Breast epithelium (tissue), 4 donors: ENCODE measurements at regions not wholly inside any gene's neighbourhood (a gene's known extent, or its start where the extent isn't known, plus 50 kb on each side); places are given as distances from the start of the nearest gene placed in this dataset.

Source experiments
- DNase-seq, 2 donors: peaks; one replicate each; pipeline ENCODE4 v3.0.0-alpha.2; 2019; ENCODE audit warnings: low spot score in 2 of 2
- H3K27ac ChIP-seq, 2 donors: fragments of 200-600 bp; sonication (generic) in 1 of 2; one replicate each; pipeline ENCODE4 v1.5.1; 2016 to 2019; ENCODE audit warnings: mild to moderate bottlenecking in 1 of 2
- H3K27me3 ChIP-seq, 2 donors: fragments of 200-600 bp; sonication (generic) in 1 of 2; one replicate each; pipeline versions ENCODE4 v1.5.1 to v1.6.0; 2017 to 2019; ENCODE audit warnings: control low read depth in 1 of 2, mild to moderate bottlenecking in 1 of 2
- H3K36me3 ChIP-seq: fragments of 200-600 bp; one replicate; pipeline ENCODE4 v1.5.1; 2019
- H3K4me1 ChIP-seq, 2 donors: fragments of 200-600 bp; sonication (generic); one replicate each; pipeline ENCODE4 v1.5.1; 2016 to 2019; ENCODE audit warnings: control low read depth in 1 of 2
- H3K4me3 ChIP-seq, 3 donors: fragments of 200-600 bp; sonication (generic); 1 replicate in 2 of 3; 2 replicates in 1 of 3; pipeline ENCODE4 v1.5.1; 2016 to 2019; ENCODE audit warnings: mild to moderate bottlenecking in 3 of 3, moderate library complexity in 2 of 3
- H3K9me3 ChIP-seq, 2 donors: fragments of 200-600 bp; sonication (generic) in 1 of 2; one replicate each; pipeline ENCODE4 v1.5.1; 2016 to 2019; ENCODE audit warnings: control low read depth in 1 of 2
- CTCF ChIP-seq, 3 donors: fragments of 450-650 bp; IDR thresholded peaks; one replicate each; pipeline ENCODE4 v1.5.1; 2016 to 2017; ENCODE audit warnings: antibody characterized with exemption in 3 of 3, mild to moderate bottlenecking in 3 of 3, moderate library complexity in 3 of 3
- POLR2A ChIP-seq: fragments of 450-650 bp; IDR thresholded peaks from one replicate; pipeline ENCODE4 v1.6.1; 2016; ENCODE audit warnings: antibody characterized with exemption, mild to moderate bottlenecking, moderate library complexity
- POLR2AphosphoS5 ChIP-seq, 3 donors: sonication (generic); formaldehyde crosslinking; IDR thresholded peaks; one replicate each; pipeline ENCODE4 v1.6.1; 2017; ENCODE audit warnings: antibody characterized with exemption in 3 of 3
- intact Hi-C: fragments of 100-400 bp; cut with DNase I; formaldehyde crosslinking; loops from one replicate; pipeline ENCODE4 v1.15.1; 2023; ENCODE audit warnings: low total_unique reads

GRCh38 chr9:88927510-88927909 is 63.8 kb upstream of the S1PR3 start:
- Histone ChIP-seq H3K27me3 (no peaks in the 10 kb centered on the region), H3K27ac (no peak overlapping the region), H3K4me3 (no peak overlapping the region), H3K36me3 (no peaks in the 10 kb centered on the region), H3K4me1 (no peaks in the 10 kb centered on the region), H3K9me3 (no peaks in the 10 kb centered on the region)
- TF ChIP-seq POLR2AphosphoS5 (IDR thresholded peaks at IDR 0.05) (no peak), CTCF (IDR thresholded peaks at IDR 0.05) (no peak), POLR2A (no peak)
- no peak for DNase-seq
- intact Hi-C loops = no loop called here

GRCh38 chr9:88930716-88931115 is 60.6 kb upstream of the S1PR3 start:
- intact Hi-C loops = no loop called here
- TF ChIP-seq CTCF (IDR thresholded peaks at IDR 0.05) (no peak), POLR2AphosphoS5 (IDR thresholded peaks at IDR 0.05) (no peak), POLR2A (no peak)

GRCh38 chr9:88932766-88933165 is 58.5 kb upstream of the S1PR3 start:
- Histone ChIP-seq H3K27ac (no peak overlapping the region), H3K4me3 (no peak overlapping the region), H3K9me3 (no peaks in the 10 kb centered on the region), H3K4me1 (no peaks in the 10 kb centered on the region), H3K27me3 (no peaks in the 10 kb centered on the region), H3K36me3 (no peaks in the 10 kb centered on the region)
- TF ChIP-seq POLR2AphosphoS5 (IDR thresholded peaks at IDR 0.05) (no peak), POLR2A (no peak), CTCF (IDR thresholded peaks at IDR 0.05) (no peak)
- intact Hi-C loops = no loop called here
- peak in 1 of 2 donors; percentile 51 for DNase-seq

More at GRCh38 chr9:88930716-88931115, 60.6 kb upstream of the S1PR3 start:
- Histone ChIP-seq H3K27ac (no peak overlapping the region), H3K9me3 (no peaks in the 10 kb centered on the region), H3K36me3 (no peaks in the 10 kb centered on the region), H3K4me3 (no peak overlapping the region), H3K4me1 (no peaks in the 10 kb centered on the region), H3K27me3 (no peaks in the 10 kb centered on the region)
- no peak for DNase-seq

GRCh38 chr9:88933607-88934379 is 57.5 kb upstream of the S1PR3 start:
- TF ChIP-seq POLR2AphosphoS5 (IDR thresholded peaks at IDR 0.05) (no peak), CTCF (IDR thresholded peaks at IDR 0.05) (no peak), POLR2A (no peak)
- H3K9me3 ChIP-seq = no peaks in the 10 kb centered on the region
- no peak overlapping the region for H3K4me3 ChIP-seq
- no peak for DNase-seq
- H3K27me3 ChIP-seq = no peaks in the 10 kb centered on the region
- H3K4me1 ChIP-seq = no peaks in the 10 kb centered on the region
- H3K36me3 ChIP-seq = no peaks in the 10 kb centered on the region
- H3K27ac ChIP-seq = no peak overlapping the region
- intact Hi-C loops = no loop called here

GRCh38 chr9:88934876-88935535 is 56.3 kb upstream of the S1PR3 start:
- no peak overlapping the region for H3K27ac ChIP-seq
- H3K4me1 ChIP-seq = no peaks in the 10 kb centered on the region
- no peak for DNase-seq
- no peaks in the 10 kb centered on the region for H3K36me3 ChIP-seq
- no peaks in the 10 kb centered on the region for H3K27me3 ChIP-seq
- no peak overlapping the region for H3K4me3 ChIP-seq
- TF ChIP-seq POLR2AphosphoS5 (IDR thresholded peaks at IDR 0.05) (no peak), POLR2A (no peak), CTCF (IDR thresholded peaks at IDR 0.05) (no peak)
- no peaks in the 10 kb centered on the region for H3K9me3 ChIP-seq
- intact Hi-C loops = no loop called here
